Right lobe of liver (tissue), 6 donors: ENCODE measurements at regions not wholly inside any gene's neighbourhood (a gene's known extent, or its start where the extent isn't known, plus 50 kb on each side); places are given as distances from the start of the nearest gene placed in this dataset.

ENCODE experiments used
- ATAC-seq, 4 donors: fragments of 200-7000 bp; cut with Tn5 transposase; one replicate each; pipeline ENCODE4 v1.9.1; 2020; ENCODE audit warnings: mild to moderate bottlenecking in 4 of 4, moderate library complexity in 4 of 4
- DNase-seq, 3 donors: peaks; one replicate each; pipeline ENCODE4 v3.0.0-alpha.2; 2020
- H3K27ac ChIP-seq, 3 donors: fragments of 200-600 bp; one replicate each; pipeline ENCODE4 v1.8.0; 2022
- H3K27me3 ChIP-seq, 2 donors: fragments of 200-600 bp; one replicate each; pipeline ENCODE4 v1.8.0; 2022
- H3K36me3 ChIP-seq, 4 donors: fragments of 200-600 bp; sonication (generic) in 1 of 4; one replicate each; pipeline versions ENCODE4 v1.5.1 to v1.8.0; 2017 to 2022; ENCODE audit warnings: control low read depth in 1 of 4
- H3K4me1 ChIP-seq, 4 donors: fragments of 200-600 bp; sonication (generic) in 1 of 4; one replicate each; pipeline versions ENCODE4 v1.5.1 to v1.8.0; 2017 to 2022; ENCODE audit warnings: control low read depth in 1 of 4
- H3K4me3 ChIP-seq, 3 donors: fragments of 200-600 bp; one replicate each; pipeline ENCODE4 v1.8.0; 2022
- H3K9me3 ChIP-seq, 4 donors: fragments of 200-600 bp; sonication (generic) in 1 of 4; one replicate each; pipeline versions ENCODE4 v1.5.1 to v1.8.0; 2017 to 2022; ENCODE audit warnings: control low read depth in 1 of 4
- POLR2A ChIP-seq: fragments of 450-650 bp; IDR thresholded peaks from one replicate; pipeline ENCODE4 v1.6.1; 2017; ENCODE audit warnings: antibody characterized with exemption, mild to moderate bottlenecking
- WGBS: methylation state at CpG from one replicate; pipeline ENCODE4 v1.1.6; 2018; ENCODE audit warnings: low coverage, low lambda C conversion rate; ENCODE audit not compliant: insufficient coverage; ENCODE audit errors: missing lambda C conversion rate; 5-methylcytosine and 5-hydroxymethylcytosine counted together
- intact Hi-C, 2 donors: fragments of 100-400 bp; cut with DNase I; formaldehyde crosslinking; loops; one replicate each; pipeline versions ENCODE4 v1.11.2 to v1.14.1; 2022
- TF ChIP-seq, protein P1 (sequence below), 4 donors: fragments of 200-600 bp in 3 of 4; fragments of 450-650 bp in 1 of 4; IDR thresholded peaks; one replicate each; pipeline versions ENCODE4 v1.5.1 to v1.8.0; 2016 to 2022; ENCODE audit warnings: antibody characterized with exemption in 4 of 4, mild to moderate bottlenecking in 2 of 4
- donor health status: DM: no; HTN: yes; CAD: no.
- donor health status: DM: no; HTN: no; CAD: no.
- donor health status: DM: no; HTN: no; CAD: no.
- donor health status: DM: no; HTN: yes; CAD: no.
- donor health status: DM: no; HTN: yes; CAD: no.

DNA sequence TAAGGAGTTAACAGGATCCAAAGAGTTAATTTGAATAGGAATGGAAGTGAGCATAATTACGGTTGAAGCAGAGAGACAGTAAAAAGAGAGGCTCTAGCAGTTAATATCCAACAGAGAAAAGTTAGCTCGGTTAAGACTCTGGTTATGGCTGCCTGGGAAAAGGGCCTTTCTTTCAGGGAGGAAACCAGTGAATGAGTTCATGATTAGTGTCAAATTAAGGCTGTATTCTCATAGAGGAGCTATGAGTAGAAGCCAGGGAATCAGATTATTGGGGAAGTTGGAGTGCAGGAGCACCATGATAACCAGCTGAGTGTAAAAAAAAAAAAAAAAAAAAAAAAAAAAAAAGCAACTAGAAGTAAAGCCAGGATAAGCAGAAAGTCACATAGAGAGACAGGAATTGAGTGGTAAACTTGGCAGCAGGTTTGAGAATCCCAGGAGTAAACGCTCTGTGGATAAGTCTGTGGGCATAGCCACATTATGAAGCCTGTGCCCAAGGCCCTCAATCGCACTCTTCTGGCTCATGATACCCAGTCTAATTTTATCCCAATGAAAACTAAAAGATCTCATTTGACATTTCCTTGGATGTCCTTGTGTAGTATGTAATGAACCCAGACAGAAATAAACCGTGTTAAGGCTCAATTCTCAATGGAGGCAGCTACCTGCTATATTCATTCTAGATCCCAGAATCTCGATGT lies 372.6 kb upstream of the MPDZ start:
- no peak for TF ChIP-seq POLR2A
- Histone ChIP-seq H3K4me1 (peaks cover 0 to 2% (median 0%) of the 10 kb centered on the region in 4 donors), H3K27me3 (no peaks in the 10 kb centered on the region), H3K27ac (no peak overlapping the region), H3K36me3 (no peaks in the 10 kb centered on the region), H3K4me3 (no peak overlapping the region), H3K9me3 (no peaks in the 10 kb centered on the region)
- ATAC-seq (no peak), DNase-seq (no peak)
- intact Hi-C loops, result no loop called here
- 43% methylated on average over 5 of the region's 6 CpGs for WGBS

- Histone ChIP-seq H3K9me3 (no peaks in the 10 kb centered on the region), H3K27ac (no peak overlapping the region), H3K4me3 (no peak overlapping the region), H3K36me3 (no peaks in the 10 kb centered on the region), H3K27me3 (no peaks in the 10 kb centered on the region), H3K4me1 (peaks cover 0 to 2% (median 0%) of the 10 kb centered on the region in 4 donors)
- 73% methylated on average over 7 of the region's 8 CpGs for WGBS
- ATAC-seq (no peak), DNase-seq (no peak)
- intact Hi-C loops, result no loop called here
- no peak for TF ChIP-seq POLR2A
- TF ChIP-seq, protein P1, sequence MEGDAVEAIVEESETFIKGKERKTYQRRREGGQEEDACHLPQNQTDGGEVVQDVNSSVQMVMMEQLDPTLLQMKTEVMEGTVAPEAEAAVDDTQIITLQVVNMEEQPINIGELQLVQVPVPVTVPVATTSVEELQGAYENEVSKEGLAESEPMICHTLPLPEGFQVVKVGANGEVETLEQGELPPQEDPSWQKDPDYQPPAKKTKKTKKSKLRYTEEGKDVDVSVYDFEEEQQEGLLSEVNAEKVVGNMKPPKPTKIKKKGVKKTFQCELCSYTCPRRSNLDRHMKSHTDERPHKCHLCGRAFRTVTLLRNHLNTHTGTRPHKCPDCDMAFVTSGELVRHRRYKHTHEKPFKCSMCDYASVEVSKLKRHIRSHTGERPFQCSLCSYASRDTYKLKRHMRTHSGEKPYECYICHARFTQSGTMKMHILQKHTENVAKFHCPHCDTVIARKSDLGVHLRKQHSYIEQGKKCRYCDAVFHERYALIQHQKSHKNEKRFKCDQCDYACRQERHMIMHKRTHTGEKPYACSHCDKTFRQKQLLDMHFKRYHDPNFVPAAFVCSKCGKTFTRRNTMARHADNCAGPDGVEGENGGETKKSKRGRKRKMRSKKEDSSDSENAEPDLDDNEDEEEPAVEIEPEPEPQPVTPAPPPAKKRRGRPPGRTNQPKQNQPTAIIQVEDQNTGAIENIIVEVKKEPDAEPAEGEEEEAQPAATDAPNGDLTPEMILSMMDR (IDR thresholded peaks at IDR 0.05), result no peak
Measured at GRCh38 chr9:13651526-13651925, 372.0 kb upstream of the MPDZ start.

- H3K36me3 ChIP-seq, result no peaks in the 10 kb centered on the region
- no peak overlapping the region for H3K4me3 ChIP-seq
- H3K27ac ChIP-seq, result no peak overlapping the region
- 46% methylated on average over 2 of the region's 3 CpGs for WGBS
- no peak for TF ChIP-seq POLR2A
- TF ChIP-seq, protein P1 (IDR thresholded peaks at IDR 0.05), result no peak
- no peaks in the 10 kb centered on the region for H3K27me3 ChIP-seq
- no peak for DNase-seq
- intact Hi-C loops, result no loop called here
- no peak for ATAC-seq
- no peaks in the 10 kb centered on the region for H3K9me3 ChIP-seq
- peaks cover 0 to 2% (median 0%) of the 10 kb centered on the region in 4 donors for H3K4me1 ChIP-seq
Measured at GRCh38 chr9:13648676-13649075, 369.2 kb upstream of the MPDZ start.

DNA sequence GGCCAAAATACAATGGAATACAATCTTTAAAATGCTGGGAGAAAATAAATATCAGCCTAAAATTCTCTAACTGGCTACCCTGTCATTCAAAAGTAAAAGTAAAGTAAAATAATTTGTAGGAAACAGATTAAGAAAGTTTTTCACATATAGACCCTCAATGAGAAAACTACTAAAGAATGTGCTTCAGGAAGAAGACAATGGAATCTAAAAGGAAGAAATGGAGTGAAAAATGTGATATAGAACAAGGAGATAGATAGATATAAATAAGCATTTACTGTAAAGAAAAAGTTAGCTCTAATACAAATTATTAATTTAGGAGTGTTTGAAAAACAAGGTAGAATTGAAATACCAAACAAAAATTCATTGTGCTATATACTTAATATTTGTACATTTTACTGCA lies 368.6 kb upstream of the MPDZ start:
- no peak for TF ChIP-seq POLR2A
- TF ChIP-seq, protein P1 (IDR thresholded peaks at IDR 0.05), result no peak
- ATAC-seq, result no peak
- intact Hi-C loops, result no loop called here
- no peak for DNase-seq
- no peaks in the 10 kb centered on the region for H3K4me1 ChIP-seq
- H3K36me3 ChIP-seq, result no peaks in the 10 kb centered on the region
- H3K27ac ChIP-seq, result no peak overlapping the region
- no peaks in the 10 kb centered on the region for H3K9me3 ChIP-seq
- no peak overlapping the region for H3K4me3 ChIP-seq
- H3K27me3 ChIP-seq, result no peaks in the 10 kb centered on the region

DNA sequence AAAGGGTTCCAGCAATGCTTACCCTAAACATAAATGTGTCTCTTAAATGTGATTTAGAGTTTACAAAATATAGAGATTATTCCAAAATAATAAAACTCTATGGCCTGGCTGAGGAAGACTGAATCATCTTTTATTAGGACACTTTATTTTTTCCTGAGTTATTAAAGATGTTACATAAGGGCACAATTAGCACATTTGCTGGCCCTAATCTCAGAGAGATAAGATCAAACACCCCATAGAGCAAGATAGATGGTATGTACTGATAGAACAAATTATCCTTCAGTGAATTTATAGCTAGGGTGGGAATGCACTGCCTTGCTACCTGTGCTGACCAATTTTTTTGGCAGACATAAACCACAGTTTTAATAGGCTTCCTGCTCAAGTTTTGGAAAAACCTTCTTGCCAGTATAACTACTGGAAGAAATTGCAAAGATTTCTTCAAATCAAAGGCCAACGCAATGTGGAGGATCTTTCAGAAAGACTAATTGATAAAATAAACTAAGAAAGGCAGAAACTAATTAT lies 367.1 kb upstream of the MPDZ start:
- no peak for TF ChIP-seq POLR2A
- TF ChIP-seq, protein P1 (IDR thresholded peaks at IDR 0.05), result no peak
- Histone ChIP-seq H3K27ac (no peak overlapping the region), H3K27me3 (no peaks in the 10 kb centered on the region), H3K4me1 (no peaks in the 10 kb centered on the region), H3K4me3 (no peak overlapping the region), H3K9me3 (no peaks in the 10 kb centered on the region), H3K36me3 (no peaks in the 10 kb centered on the region)
- 79% methylated on average over 1 of the region's 1 CpG for WGBS
- intact Hi-C loops, result no loop called here
- ATAC-seq (no peak), DNase-seq (no peak)
